ENCODE measurements at regions not wholly inside any gene's neighbourhood (a gene's known extent, or its start where the extent isn't known, plus 50 kb on each side); places are given as distances from the start of the nearest gene placed in this dataset.
"Not testable (repeated sequence)": the region's sequence is repeated elsewhere in the genome, so short reads cannot be mapped to it uniquely, and the experiment has no call there.

DNA sequence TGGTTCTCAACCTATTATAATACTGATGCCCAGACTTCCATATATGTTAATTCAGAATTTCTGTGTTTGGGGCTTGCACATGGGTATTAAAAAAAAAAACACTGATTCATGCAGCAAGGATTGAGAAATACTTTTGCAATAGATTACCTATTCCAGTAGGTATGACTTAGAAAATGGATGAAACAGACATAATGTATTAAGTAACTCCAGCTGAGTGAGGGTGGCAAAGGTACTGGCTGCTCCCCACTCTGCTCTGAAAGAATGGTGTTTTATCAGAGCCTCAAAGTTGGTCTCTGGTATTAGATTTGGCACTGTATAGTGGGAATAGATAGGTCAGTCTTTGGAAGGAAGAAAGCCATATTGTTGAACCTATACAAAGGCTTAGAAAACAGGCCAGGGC is 234.3 kb upstream of the FOLH1 start:
- no peak for FAIRE-seq

DNA sequence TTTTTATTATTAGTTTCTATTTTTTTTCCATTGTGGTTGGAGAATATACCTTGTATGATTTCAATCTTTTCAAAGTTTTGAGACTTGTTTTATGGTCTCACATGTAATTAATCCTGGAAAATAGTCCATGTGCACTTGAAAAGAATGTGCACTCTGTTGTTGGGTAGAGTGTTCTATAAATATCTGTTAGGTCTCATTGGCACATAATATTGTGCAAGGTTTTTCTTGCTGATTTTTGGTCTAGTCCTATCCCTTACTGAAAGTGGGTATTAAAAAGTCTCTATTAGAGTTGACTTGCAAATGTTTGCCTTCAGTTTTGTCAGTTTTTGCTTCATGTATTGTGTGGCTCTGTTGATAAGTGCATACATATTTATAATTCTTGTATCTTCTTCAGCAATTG is 231.5 kb upstream of the FOLH1 start:
- DNase-seq (ENCODE audit: low read depth in 1 of 2, low spot score in 1 of 2); FAIRE-seq; H3K9me3 ChIP-seq; CTCF ChIA-PET; H3K4me2 ChIP-seq; H3K4me1 ChIP-seq; ATAC-seq; POLR2A ChIA-PET; H3K4me3 ChIP-seq; H3K27ac ChIP-seq: not testable (repeated sequence)

More for the DNA sequence above, 234.3 kb upstream of the FOLH1 start:
- no peaks in the 10 kb centered on the region for H3K4me1 ChIP-seq
- DNase-seq (ENCODE audit: low read depth in 1 of 2, low spot score in 1 of 2) = no peak
- no peak overlapping the region for H3K27ac ChIP-seq
- ChIA-PET POLR2A (no interaction called here), CTCF (no interaction called here)
- ATAC-seq = no peak
- no peak for TF ChIP-seq TFCP2L1 (CRISPR knock-in tag; IDR thresholded peaks at IDR 0.05)
- TF ChIP-seq, protein P1, sequence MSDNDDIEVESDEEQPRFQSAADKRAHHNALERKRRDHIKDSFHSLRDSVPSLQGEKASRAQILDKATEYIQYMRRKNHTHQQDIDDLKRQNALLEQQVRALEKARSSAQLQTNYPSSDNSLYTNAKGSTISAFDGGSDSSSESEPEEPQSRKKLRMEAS (IDR thresholded peaks at IDR 0.05) = no peak
- TF ChIP-seq MYC (IDR thresholded peaks at IDR 0.05; ENCODE audit: borderline replicate concordance, low read length) = no peak
- TF ChIP-seq, protein P2, sequence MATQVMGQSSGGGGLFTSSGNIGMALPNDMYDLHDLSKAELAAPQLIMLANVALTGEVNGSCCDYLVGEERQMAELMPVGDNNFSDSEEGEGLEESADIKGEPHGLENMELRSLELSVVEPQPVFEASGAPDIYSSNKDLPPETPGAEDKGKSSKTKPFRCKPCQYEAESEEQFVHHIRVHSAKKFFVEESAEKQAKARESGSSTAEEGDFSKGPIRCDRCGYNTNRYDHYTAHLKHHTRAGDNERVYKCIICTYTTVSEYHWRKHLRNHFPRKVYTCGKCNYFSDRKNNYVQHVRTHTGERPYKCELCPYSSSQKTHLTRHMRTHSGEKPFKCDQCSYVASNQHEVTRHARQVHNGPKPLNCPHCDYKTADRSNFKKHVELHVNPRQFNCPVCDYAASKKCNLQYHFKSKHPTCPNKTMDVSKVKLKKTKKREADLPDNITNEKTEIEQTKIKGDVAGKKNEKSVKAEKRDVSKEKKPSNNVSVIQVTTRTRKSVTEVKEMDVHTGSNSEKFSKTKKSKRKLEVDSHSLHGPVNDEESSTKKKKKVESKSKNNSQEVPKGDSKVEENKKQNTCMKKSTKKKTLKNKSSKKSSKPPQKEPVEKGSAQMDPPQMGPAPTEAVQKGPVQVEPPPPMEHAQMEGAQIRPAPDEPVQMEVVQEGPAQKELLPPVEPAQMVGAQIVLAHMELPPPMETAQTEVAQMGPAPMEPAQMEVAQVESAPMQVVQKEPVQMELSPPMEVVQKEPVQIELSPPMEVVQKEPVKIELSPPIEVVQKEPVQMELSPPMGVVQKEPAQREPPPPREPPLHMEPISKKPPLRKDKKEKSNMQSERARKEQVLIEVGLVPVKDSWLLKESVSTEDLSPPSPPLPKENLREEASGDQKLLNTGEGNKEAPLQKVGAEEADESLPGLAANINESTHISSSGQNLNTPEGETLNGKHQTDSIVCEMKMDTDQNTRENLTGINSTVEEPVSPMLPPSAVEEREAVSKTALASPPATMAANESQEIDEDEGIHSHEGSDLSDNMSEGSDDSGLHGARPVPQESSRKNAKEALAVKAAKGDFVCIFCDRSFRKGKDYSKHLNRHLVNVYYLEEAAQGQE (IDR thresholded peaks at IDR 0.05) = no peak
- TF ChIP-seq EP300 (IDR thresholded peaks at IDR 0.05) = no peak
- TF ChIP-seq HOXA7 (CRISPR knock-in tag; IDR thresholded peaks at IDR 0.05) = no peak
- no peak for TF ChIP-seq CBX8 (IDR thresholded peaks at IDR 0.05)
- no peak for TF ChIP-seq HDAC2 (IDR thresholded peaks at IDR 0.05)
- TF ChIP-seq, protein P3, sequence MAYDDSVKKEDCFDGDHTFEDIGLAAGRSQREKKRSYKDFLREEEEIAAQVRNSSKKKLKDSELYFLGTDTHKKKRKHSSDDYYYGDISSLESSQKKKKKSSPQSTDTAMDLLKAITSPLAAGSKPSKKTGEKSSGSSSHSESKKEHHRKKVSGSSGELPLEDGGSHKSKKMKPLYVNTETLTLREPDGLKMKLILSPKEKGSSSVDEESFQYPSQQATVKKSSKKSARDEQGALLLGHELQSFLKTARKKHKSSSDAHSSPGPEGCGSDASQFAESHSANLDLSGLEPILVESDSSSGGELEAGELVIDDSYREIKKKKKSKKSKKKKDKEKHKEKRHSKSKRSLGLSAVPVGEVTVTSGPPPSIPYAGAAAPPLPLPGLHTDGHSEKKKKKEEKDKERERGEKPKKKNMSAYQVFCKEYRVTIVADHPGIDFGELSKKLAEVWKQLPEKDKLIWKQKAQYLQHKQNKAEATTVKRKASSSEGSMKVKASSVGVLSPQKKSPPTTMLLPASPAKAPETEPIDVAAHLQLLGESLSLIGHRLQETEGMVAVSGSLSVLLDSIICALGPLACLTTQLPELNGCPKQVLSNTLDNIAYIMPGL (CRISPR knock-in tag; IDR thresholded peaks at IDR 0.05; ENCODE audit: borderline replicate concordance) = no peak
- TF ChIP-seq ZC3H11A (IDR thresholded peaks at IDR 0.05) = no peak
- TF ChIP-seq RFX5 (IDR thresholded peaks at IDR 0.05) = no peak
- TF ChIP-seq, protein P4, sequence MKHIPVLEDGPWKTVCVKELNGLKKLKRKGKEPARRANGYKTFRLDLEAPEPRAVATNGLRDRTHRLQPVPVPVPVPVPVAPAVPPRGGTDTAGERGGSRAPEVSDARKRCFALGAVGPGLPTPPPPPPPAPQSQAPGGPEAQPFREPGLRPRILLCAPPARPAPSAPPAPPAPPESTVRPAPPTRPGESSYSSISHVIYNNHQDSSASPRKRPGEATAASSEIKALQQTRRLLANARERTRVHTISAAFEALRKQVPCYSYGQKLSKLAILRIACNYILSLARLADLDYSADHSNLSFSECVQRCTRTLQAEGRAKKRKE (CRISPR knock-in tag; IDR thresholded peaks at IDR 0.05; ENCODE audit: low read depth) = no peak
- no peak for TF ChIP-seq CBX2 (IDR thresholded peaks at IDR 0.05; ENCODE audit: borderline replicate concordance, low read depth)
- TF ChIP-seq FOSB (CRISPR knock-in tag; IDR thresholded peaks at IDR 0.05) = no peak
- TF ChIP-seq, protein P5, sequence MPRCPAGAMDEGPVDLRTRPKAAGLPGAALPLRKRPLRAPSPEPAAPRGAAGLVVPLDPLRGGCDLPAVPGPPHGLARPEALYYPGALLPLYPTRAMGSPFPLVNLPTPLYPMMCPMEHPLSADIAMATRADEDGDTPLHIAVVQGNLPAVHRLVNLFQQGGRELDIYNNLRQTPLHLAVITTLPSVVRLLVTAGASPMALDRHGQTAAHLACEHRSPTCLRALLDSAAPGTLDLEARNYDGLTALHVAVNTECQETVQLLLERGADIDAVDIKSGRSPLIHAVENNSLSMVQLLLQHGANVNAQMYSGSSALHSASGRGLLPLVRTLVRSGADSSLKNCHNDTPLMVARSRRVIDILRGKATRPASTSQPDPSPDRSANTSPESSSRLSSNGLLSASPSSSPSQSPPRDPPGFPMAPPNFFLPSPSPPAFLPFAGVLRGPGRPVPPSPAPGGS (IDR thresholded peaks at IDR 0.05) = no peak
- TF ChIP-seq, protein P6, sequence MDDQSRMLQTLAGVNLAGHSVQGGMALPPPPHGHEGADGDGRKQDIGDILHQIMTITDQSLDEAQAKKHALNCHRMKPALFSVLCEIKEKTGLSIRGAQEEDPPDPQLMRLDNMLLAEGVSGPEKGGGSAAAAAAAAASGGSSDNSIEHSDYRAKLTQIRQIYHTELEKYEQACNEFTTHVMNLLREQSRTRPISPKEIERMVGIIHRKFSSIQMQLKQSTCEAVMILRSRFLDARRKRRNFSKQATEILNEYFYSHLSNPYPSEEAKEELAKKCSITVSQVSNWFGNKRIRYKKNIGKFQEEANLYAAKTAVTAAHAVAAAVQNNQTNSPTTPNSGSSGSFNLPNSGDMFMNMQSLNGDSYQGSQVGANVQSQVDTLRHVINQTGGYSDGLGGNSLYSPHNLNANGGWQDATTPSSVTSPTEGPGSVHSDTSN (IDR thresholded peaks at IDR 0.05) = no peak
- TF ChIP-seq, protein P7, sequence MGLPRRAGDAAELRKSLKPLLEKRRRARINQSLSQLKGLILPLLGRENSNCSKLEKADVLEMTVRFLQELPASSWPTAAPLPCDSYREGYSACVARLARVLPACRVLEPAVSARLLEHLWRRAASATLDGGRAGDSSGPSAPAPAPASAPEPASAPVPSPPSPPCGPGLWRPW (IDR thresholded peaks at IDR 0.05) = no peak
- H3K9me3 ChIP-seq = no peaks in the 10 kb centered on the region
- H3K4me2 ChIP-seq = no peak overlapping the region
- H3K4me3 ChIP-seq = no peak overlapping the region

DNA sequence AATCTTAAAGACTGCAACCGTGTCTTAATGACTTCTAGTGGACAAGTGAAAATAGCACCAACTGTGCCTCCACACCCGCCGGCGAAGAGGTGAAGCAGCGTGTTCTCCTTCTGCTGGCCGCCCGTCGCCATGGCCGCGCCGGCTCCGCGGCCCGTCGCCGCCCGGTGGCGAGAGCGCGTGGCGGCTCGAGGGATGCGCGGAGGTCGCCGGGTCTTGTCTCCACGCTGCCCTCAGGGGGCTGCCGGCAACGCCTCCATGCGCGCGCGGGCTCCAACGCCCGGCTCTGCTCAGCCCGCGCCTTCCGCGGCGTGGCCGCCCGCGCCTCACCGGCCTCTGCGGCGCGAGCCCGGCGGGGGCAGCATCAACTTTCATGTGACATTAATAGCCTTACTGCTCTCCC is 225.9 kb upstream of the FOLH1 start:
- H3K4me1 ChIP-seq; H3K27ac ChIP-seq; FAIRE-seq; DNase-seq (ENCODE audit: low read depth in 1 of 2, low spot score in 1 of 2); H3K4me2 ChIP-seq; H3K4me3 ChIP-seq; POLR2A ChIA-PET; H3K9me3 ChIP-seq; CTCF ChIA-PET: not testable (repeated sequence)
- 79% methylated on average over 40 of the region's 49 CpGs for WGBS (ENCODE audit: missing lambda C conversion rate)
- ATAC-seq = peak in 1 of 2 experiments; percentile 86; a peak in 3 of 6 replicates
